Stomach (tissue), 8 donors: ENCODE measurements at regions not wholly inside any gene's neighbourhood (a gene's known extent, or its start where the extent isn't known, plus 50 kb on each side); places are given as distances from the start of the nearest gene placed in this dataset.

Source experiments
- DNase-seq, 2 donors: peaks; one replicate each; pipeline versions ENCODE4 v3.0.0 to v3.0.0-alpha.2; 2013 to 2019
- H3K27ac ChIP-seq, 5 donors: fragments of 200-600 bp in 4 of 5; sonication (generic) in 4 of 5; one replicate each; pipeline ENCODE4 v1.5.1; 2013 to 2019; ENCODE audit warnings: mild to moderate bottlenecking in 1 of 5, moderate library complexity in 1 of 5
- H3K27me3 ChIP-seq, 3 donors: fragments of 200-600 bp; sonication (generic); one replicate each; pipeline ENCODE4 v1.5.1; 2017 to 2019; ENCODE audit warnings: mixed run types in 1 of 3
- H3K36me3 ChIP-seq, 4 donors: fragments of 200-600 bp; sonication (generic); 1 replicate in 3 of 4; 2 replicates in 1 of 4; pipeline ENCODE4 v1.5.1; 2016 to 2019
- H3K4me1 ChIP-seq, 4 donors: fragments of 200-600 bp; sonication (generic); one replicate each; pipeline ENCODE4 v1.5.1; 2016 to 2019
- H3K4me3 ChIP-seq, 4 donors: fragments of 200-600 bp; sonication (generic) in 3 of 4; one replicate each; pipeline ENCODE4 v1.5.1; 2016 to 2019; ENCODE audit warnings: mild to moderate bottlenecking in 1 of 4
- H3K9me3 ChIP-seq, 4 donors: fragments of 200-600 bp; sonication (generic); one replicate each; pipeline ENCODE4 v1.5.1; 2016 to 2019
- EP300 ChIP-seq: sonication (generic); formaldehyde crosslinking; IDR thresholded peaks from one replicate; pipeline ENCODE4 v1.6.1; 2017; ENCODE audit warnings: antibody characterized with exemption
- POLR2A ChIP-seq, 4 donors: fragments of 450-650 bp; IDR thresholded peaks; one replicate each; pipeline ENCODE4 v1.6.1; 2016; ENCODE audit warnings: antibody characterized with exemption in 4 of 4, control low read depth in 2 of 4, mild to moderate bottlenecking in 1 of 4, moderate library complexity in 1 of 4
- POLR2AphosphoS5 ChIP-seq, 3 donors: sonication (generic); formaldehyde crosslinking; IDR thresholded peaks; one replicate each; pipeline ENCODE4 v1.6.1; 2016; ENCODE audit warnings: antibody characterized with exemption in 3 of 3
- WGBS, 5 donors: extraction: QIAGEN DNeasy Blood & Tissue Kit in 3 of 5; methylation state at CpG; one replicate each; pipeline versions ENCODE4 v1.1.5 to v1.1.7; 2013 to 2018; 5-methylcytosine and 5-hydroxymethylcytosine counted together
- intact Hi-C: fragments of 100-400 bp; cut with DNase I; formaldehyde crosslinking; loops from one replicate; pipeline ENCODE4 v1.15.1; 2023; ENCODE audit warnings: low total_unique reads
- TF ChIP-seq, protein P1 (sequence below), 7 experiments: fragments of 450-650 bp in 4 of 7; fragments of 200-600 bp in 3 of 7; sonication (generic) in 3 of 7; IDR thresholded peaks; one replicate each; pipeline ENCODE4 v1.5.1; 2016 to 2019; ENCODE audit warnings: antibody characterized with exemption in 7 of 7, control low read depth in 2 of 7, mild to moderate bottlenecking in 1 of 7
- donor health status: healthy with polysubstance abuse.
- donor health status: Bipolar disorder and iron deficiency.
- donor health status: healthy.

DNA sequence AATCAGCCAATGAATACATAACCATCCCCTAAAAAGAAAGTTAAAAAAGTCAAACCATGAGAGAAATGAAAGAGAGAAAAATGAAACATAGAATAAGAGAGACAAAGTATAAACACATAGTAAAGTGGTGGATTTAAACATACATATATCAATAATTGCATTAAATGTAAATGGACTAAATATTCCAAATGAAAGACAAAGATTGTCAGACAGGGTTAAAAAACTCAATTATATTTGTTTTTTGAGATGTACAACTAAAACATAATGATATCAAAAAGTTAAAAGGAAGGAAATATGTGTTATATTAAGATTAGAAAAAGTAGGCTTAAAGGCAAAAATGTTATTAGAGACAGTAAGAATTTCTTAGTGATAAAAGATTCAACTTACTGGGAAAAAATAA, 83.8 kb upstream of the CELF4 start:
- Histone ChIP-seq H3K27ac (no peak overlapping the region), H3K36me3 (no peaks in the 10 kb centered on the region), H3K4me1 (no peaks in the 10 kb centered on the region), H3K9me3 (peaks cover 0 to 23% (median 7%) of the 10 kb centered on the region in 4 donors), H3K27me3 (no peaks in the 10 kb centered on the region), H3K4me3 (no peak overlapping the region)
- intact Hi-C loops = no loop called here
- DNase-seq = no peak
- TF ChIP-seq, protein P1, sequence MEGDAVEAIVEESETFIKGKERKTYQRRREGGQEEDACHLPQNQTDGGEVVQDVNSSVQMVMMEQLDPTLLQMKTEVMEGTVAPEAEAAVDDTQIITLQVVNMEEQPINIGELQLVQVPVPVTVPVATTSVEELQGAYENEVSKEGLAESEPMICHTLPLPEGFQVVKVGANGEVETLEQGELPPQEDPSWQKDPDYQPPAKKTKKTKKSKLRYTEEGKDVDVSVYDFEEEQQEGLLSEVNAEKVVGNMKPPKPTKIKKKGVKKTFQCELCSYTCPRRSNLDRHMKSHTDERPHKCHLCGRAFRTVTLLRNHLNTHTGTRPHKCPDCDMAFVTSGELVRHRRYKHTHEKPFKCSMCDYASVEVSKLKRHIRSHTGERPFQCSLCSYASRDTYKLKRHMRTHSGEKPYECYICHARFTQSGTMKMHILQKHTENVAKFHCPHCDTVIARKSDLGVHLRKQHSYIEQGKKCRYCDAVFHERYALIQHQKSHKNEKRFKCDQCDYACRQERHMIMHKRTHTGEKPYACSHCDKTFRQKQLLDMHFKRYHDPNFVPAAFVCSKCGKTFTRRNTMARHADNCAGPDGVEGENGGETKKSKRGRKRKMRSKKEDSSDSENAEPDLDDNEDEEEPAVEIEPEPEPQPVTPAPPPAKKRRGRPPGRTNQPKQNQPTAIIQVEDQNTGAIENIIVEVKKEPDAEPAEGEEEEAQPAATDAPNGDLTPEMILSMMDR (IDR thresholded peaks at IDR 0.05) = no peak
- TF ChIP-seq EP300 (no peak), POLR2AphosphoS5 (IDR thresholded peaks at IDR 0.05) (no peak), POLR2A (IDR thresholded peaks at IDR 0.05) (no peak)

DNA sequence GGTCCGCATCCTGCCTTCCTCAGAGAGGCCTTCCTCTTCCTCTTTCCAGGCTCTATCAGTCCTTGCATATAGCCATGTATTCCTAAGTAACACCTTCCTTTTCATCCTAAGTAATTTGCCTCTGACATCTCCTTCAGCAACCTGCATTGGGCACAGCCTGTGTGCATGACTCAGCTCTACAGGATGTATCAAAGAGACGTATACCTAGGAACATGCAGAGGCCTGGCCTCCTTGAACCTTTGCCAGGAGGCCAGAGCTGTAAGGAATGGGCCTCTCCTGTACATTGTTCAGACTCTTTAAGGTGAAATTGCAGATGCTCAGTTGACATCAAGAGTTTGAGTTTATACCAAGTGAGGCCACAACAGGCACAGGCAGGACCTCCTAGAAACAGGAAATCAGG, 76.0 kb upstream of the CELF4 start:
- intact Hi-C loops = no loop called here
- Histone ChIP-seq H3K4me3 (no peak overlapping the region), H3K27me3 (no peaks in the 10 kb centered on the region), H3K4me1 (no peaks in the 10 kb centered on the region), H3K9me3 (peaks cover 0 to 24% (median 12%) of the 10 kb centered on the region in 4 donors), H3K36me3 (no peaks in the 10 kb centered on the region), H3K27ac (no peak overlapping the region)
- TF ChIP-seq POLR2A (IDR thresholded peaks at IDR 0.05) = no peak
- no peak for TF ChIP-seq EP300
- TF ChIP-seq POLR2AphosphoS5 (IDR thresholded peaks at IDR 0.05) = no peak
- TF ChIP-seq, protein P1 (IDR thresholded peaks at IDR 0.05) = no peak
- no peak for DNase-seq
- WGBS, 5 donors = 75 to 87% (median 79%) methylated on average over 2 of the region's 2 CpGs

DNA sequence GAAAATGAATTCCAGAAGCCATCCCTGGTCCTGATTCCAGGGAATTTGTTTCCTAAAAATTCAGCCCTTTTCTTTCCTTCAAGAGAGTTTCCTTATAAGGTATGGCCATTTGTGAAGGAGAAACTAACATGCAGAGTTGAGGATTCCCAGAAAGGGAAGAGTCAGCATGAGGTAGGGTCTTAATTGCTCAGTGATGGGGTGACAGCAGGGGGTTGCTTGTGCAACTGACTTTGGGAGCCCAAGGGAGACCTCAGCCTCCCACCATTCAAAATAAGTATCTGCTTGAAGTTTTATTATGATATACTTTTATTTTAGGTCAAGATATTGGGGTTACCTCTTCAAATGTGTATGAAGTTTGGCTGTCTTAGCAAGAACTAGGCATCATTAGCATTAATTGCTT, 74.9 kb upstream of the CELF4 start:
- Histone ChIP-seq H3K27ac (no peak overlapping the region), H3K36me3 (no peaks in the 10 kb centered on the region), H3K27me3 (no peaks in the 10 kb centered on the region), H3K4me3 (no peak overlapping the region), H3K4me1 (no peaks in the 10 kb centered on the region), H3K9me3 (peaks cover 0 to 24% (median 9%) of the 10 kb centered on the region in 4 donors)
- intact Hi-C loops = no loop called here
- DNase-seq = no peak
- no peak for TF ChIP-seq POLR2AphosphoS5 (IDR thresholded peaks at IDR 0.05)
- TF ChIP-seq EP300 = no peak
- TF ChIP-seq POLR2A (IDR thresholded peaks at IDR 0.05) = no peak
- TF ChIP-seq, protein P1 (IDR thresholded peaks at IDR 0.05) = no peak

DNA sequence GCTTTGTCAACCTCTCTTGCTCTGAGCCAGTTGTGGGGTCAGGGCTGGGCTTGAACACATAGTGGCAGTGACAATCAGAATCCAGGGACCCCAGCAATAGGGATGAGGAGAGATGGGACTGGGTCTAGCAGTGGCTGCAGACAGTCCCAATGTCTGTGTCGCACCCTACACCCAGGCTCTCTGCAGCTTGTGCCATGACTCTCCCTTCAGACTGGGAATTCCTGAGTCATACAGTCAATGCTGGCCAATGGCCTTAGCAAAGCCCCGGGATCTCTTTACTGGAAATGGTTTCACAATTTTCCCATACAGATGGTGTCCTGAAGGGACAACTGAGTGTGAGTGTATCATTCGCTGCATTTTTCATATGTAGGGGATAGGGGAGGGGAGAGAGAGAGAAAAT, 74.2 kb upstream of the CELF4 start:
- 66 to 86% (median 74%) methylated on average over 3 of the region's 3 CpGs for WGBS, 5 donors

More for the DNA sequence above, 74.2 kb upstream of the CELF4 start:
- Histone ChIP-seq H3K27ac (no peak overlapping the region), H3K27me3 (no peaks in the 10 kb centered on the region), H3K4me3 (no peak overlapping the region), H3K9me3 (peaks cover 0 to 20% (median 9%) of the 10 kb centered on the region in 4 donors), H3K36me3 (no peaks in the 10 kb centered on the region), H3K4me1 (no peaks in the 10 kb centered on the region)
- no peak for DNase-seq
- intact Hi-C loops = no loop called here
- TF ChIP-seq POLR2A (IDR thresholded peaks at IDR 0.05) (no peak), EP300 (no peak), POLR2AphosphoS5 (IDR thresholded peaks at IDR 0.05) (no peak)
- TF ChIP-seq, protein P1 (IDR thresholded peaks at IDR 0.05) = no peak
